ENCODE measurements at regions not wholly inside any gene's neighbourhood (a gene's known extent, or its start where the extent isn't known, plus 50 kb on each side); places are given as distances from the start of the nearest gene placed in this dataset.

DNA sequence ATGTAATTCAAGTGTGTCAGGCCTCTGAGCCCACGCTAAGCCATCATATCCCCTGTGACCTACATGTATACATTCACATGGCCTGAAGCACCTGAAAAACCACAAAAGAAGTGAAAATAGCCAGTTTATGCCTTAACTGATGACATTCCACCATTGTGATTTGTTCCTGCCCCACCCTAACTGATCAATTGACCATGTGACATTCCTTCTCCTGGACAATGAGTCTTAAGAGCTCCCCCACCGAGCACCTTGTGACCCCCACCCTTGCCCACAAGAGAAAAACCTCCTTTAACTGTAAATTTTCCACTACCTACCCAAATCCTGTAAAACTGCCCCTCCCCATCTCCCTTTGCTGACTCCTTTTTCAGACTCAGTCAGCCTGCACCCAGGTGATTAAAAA is 52.1 kb upstream of the ARHGEF7 start:
- no peak for TF ChIP-seq EZH2 (IDR thresholded peaks at IDR 0.05; ENCODE audit: low read length)
- TF ChIP-seq, protein P1, sequence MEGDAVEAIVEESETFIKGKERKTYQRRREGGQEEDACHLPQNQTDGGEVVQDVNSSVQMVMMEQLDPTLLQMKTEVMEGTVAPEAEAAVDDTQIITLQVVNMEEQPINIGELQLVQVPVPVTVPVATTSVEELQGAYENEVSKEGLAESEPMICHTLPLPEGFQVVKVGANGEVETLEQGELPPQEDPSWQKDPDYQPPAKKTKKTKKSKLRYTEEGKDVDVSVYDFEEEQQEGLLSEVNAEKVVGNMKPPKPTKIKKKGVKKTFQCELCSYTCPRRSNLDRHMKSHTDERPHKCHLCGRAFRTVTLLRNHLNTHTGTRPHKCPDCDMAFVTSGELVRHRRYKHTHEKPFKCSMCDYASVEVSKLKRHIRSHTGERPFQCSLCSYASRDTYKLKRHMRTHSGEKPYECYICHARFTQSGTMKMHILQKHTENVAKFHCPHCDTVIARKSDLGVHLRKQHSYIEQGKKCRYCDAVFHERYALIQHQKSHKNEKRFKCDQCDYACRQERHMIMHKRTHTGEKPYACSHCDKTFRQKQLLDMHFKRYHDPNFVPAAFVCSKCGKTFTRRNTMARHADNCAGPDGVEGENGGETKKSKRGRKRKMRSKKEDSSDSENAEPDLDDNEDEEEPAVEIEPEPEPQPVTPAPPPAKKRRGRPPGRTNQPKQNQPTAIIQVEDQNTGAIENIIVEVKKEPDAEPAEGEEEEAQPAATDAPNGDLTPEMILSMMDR (optimal IDR thresholded peaks at IDR 0.05 in 1 of 3, IDR thresholded peaks at IDR 0.05 in 1 of 3, conservative IDR thresholded peaks at IDR 0.05 in 1 of 3; ENCODE audit: extremely low read depth in 1 of 3, insufficient read depth in 2 of 3, low read length in 3 of 3), result no peak
